H9 (cell line): ENCODE measurements at regions not wholly inside any gene's neighbourhood (a gene's known extent, or its start where the extent isn't known, plus 50 kb on each side); places are given as distances from the start of the nearest gene placed in this dataset.

Source experiments
- DNase-seq: peaks from one replicate; pipeline ENCODE4 v3.0.0-alpha.2; 2017
- H2AFZ ChIP-seq: one replicate; pipeline ENCODE4 v1.6.1; 2013; ENCODE audit warnings: mild to moderate bottlenecking, low read length, control low read depth, moderate library complexity
- H2AK5ac ChIP-seq: 2 replicates; pipeline ENCODE4 v1.6.1; 2013; ENCODE audit warnings: low read length, control low read depth, mixed read lengths; ENCODE audit not compliant: insufficient read length
- H2BK120ac ChIP-seq: one replicate; pipeline ENCODE4 v1.6.1; 2013; ENCODE audit warnings: low read depth, mild to moderate bottlenecking, low read length, control low read depth, inconsistent platforms; ENCODE audit not compliant: poor library complexity, severe bottlenecking
- H2BK12ac ChIP-seq: 2 replicates; pipeline ENCODE4 v1.6.1; 2013; ENCODE audit warnings: low read length, control low read depth, mixed read lengths, low read depth; ENCODE audit not compliant: insufficient read length
- H2BK15ac ChIP-seq: 2 replicates; pipeline ENCODE4 v1.6.1; 2013; ENCODE audit warnings: low read depth, low read length, control low read depth
- H2BK20ac ChIP-seq: one replicate; pipeline ENCODE4 v1.6.1; 2013; ENCODE audit warnings: low read depth, mild to moderate bottlenecking, low read length, control low read depth, inconsistent platforms; ENCODE audit not compliant: poor library complexity, severe bottlenecking
- H2BK5ac ChIP-seq: 2 replicates; pipeline ENCODE4 v1.6.1; 2013; ENCODE audit warnings: low read length, control low read depth, mixed read lengths; ENCODE audit not compliant: insufficient read length
- H3K14ac ChIP-seq: 2 replicates; pipeline ENCODE4 v1.6.1; 2013; ENCODE audit warnings: low read length, control low read depth; ENCODE audit not compliant: insufficient read depth
- H3K18ac ChIP-seq: 2 replicates; pipeline ENCODE4 v1.6.1; 2013; ENCODE audit warnings: low read depth, mild to moderate bottlenecking, mixed read lengths, low read length, control low read depth; ENCODE audit not compliant: insufficient read length
- H3K23ac ChIP-seq: 2 replicates; pipeline ENCODE4 v1.6.1; 2013; ENCODE audit warnings: low read length, control low read depth, mixed read lengths, low read depth; ENCODE audit not compliant: insufficient read length
- H3K23me2 ChIP-seq: 2 replicates; pipeline ENCODE4 v1.6.1; 2013; ENCODE audit warnings: low read depth, mild to moderate bottlenecking, mixed read lengths, low read length, control low read depth; ENCODE audit not compliant: insufficient read length, poor library complexity, severe bottlenecking
- H3K27ac ChIP-seq: 2 replicates; pipeline ENCODE4 v1.5.1; 2013; ENCODE audit warnings: low read length, control low read depth, mixed read lengths, low read depth; ENCODE audit not compliant: insufficient read length
- H3K27me3 ChIP-seq: 2 replicates; pipeline ENCODE4 v1.6.1; 2013; ENCODE audit warnings: low read length, control low read depth, inconsistent platforms; ENCODE audit not compliant: insufficient read depth
- H3K4ac ChIP-seq: 2 replicates; pipeline ENCODE4 v1.6.1; 2013; ENCODE audit warnings: low read depth, mild to moderate bottlenecking, control low read depth, inconsistent platforms, low read length, moderate library complexity
- H3K4me1 ChIP-seq: 2 replicates; pipeline ENCODE4 v1.6.1; 2013; ENCODE audit warnings: low read length, control low read depth, inconsistent platforms; ENCODE audit not compliant: insufficient read depth
- H3K4me2 ChIP-seq: 2 replicates; pipeline ENCODE4 v1.6.1; 2013; ENCODE audit warnings: low read length, control low read depth, mixed read lengths; ENCODE audit not compliant: insufficient read length, insufficient read depth
- H3K56ac ChIP-seq: 2 replicates; pipeline ENCODE4 v1.6.1; 2013; ENCODE audit warnings: low read depth, mild to moderate bottlenecking, mixed read lengths, low read length, control low read depth; ENCODE audit not compliant: insufficient read length
- H3K79me1 ChIP-seq: 2 replicates; pipeline ENCODE4 v1.6.1; 2013; ENCODE audit warnings: low read depth, mild to moderate bottlenecking, moderate library complexity, low read length, control low read depth, inconsistent platforms; ENCODE audit not compliant: insufficient read depth, poor library complexity, severe bottlenecking
- H3K79me2 ChIP-seq: 2 replicates; pipeline ENCODE4 v1.6.1; 2013; ENCODE audit warnings: low read length, control low read depth, inconsistent platforms; ENCODE audit not compliant: insufficient read depth
- H3K9ac ChIP-seq: 2 replicates; pipeline ENCODE4 v1.6.1; 2013; ENCODE audit warnings: low read length, control low read depth, mixed read lengths; ENCODE audit not compliant: insufficient read length; ENCODE audit errors: extremely low read depth
- H3K9me3 ChIP-seq: one replicate; pipeline ENCODE4 v1.6.1; 2013; ENCODE audit warnings: low read depth, low read length, inconsistent platforms; ENCODE audit not compliant: control insufficient read depth
- H3T11ph ChIP-seq: one replicate; pipeline ENCODE4 v1.6.1; 2013; ENCODE audit warnings: mild to moderate bottlenecking, low read length, control low read depth, inconsistent platforms
- H4K20me1 ChIP-seq: one replicate; pipeline ENCODE4 v1.6.1; 2013; ENCODE audit not compliant: control insufficient read depth, insufficient read length, insufficient read depth
- H4K5ac ChIP-seq: 2 replicates; pipeline ENCODE4 v1.6.1; 2013; ENCODE audit warnings: low read depth, mild to moderate bottlenecking, mixed read lengths, low read length, control low read depth; ENCODE audit not compliant: insufficient read length
- H4K8ac ChIP-seq: replicated peaks from 2 replicates; pipeline ENCODE4 v1.6.1; 2013; ENCODE audit warnings: low read length, control low read depth, mixed read lengths, low read depth; ENCODE audit not compliant: insufficient read length
- H4K91ac ChIP-seq: 2 replicates; pipeline ENCODE4 v1.6.1; 2013; ENCODE audit warnings: low read depth, mild to moderate bottlenecking, moderate library complexity, mixed read lengths, low read length, control low read depth; ENCODE audit not compliant: insufficient read length
- H3K27ac Mint-ChIP-seq, 3 experiments: 2 replicates in 2 of 3; 3 replicates in 1 of 3; pipeline ENCODE4 v1.8.0; 2020 to 2021; ENCODE audit warnings: mixed read lengths in 3 of 3, mild to moderate bottlenecking in 1 of 3, moderate library complexity in 1 of 3
- H3K27me3 Mint-ChIP-seq: 2 replicates; pipeline ENCODE4 v1.8.0; 2021; ENCODE audit warnings: low read depth, mild to moderate bottlenecking, moderate library complexity, mixed read lengths
- H3K36me3 Mint-ChIP-seq, 3 experiments: 2 replicates in 2 of 3; 3 replicates in 1 of 3; pipeline ENCODE4 v1.8.0; 2020 to 2021; ENCODE audit warnings: low read depth in 3 of 3, mixed read lengths in 3 of 3; ENCODE audit not compliant: insufficient read depth in 1 of 3
- H3K4me1 Mint-ChIP-seq, 2 experiments: 2 replicates each; pipeline ENCODE4 v1.8.0; 2020; ENCODE audit warnings: mixed read lengths in 2 of 2
- H3K4me3 Mint-ChIP-seq, 2 experiments: 2 replicates in 1 of 2; 3 replicates in 1 of 2; pipeline ENCODE4 v1.8.0; 2020 to 2021; ENCODE audit warnings: mild to moderate bottlenecking in 2 of 2, mixed read lengths in 2 of 2, moderate library complexity in 1 of 2
- H3K9me3 Mint-ChIP-seq, 2 experiments: 2 replicates in 1 of 2; 3 replicates in 1 of 2; pipeline ENCODE4 v1.8.0; 2020; ENCODE audit warnings: mild to moderate bottlenecking in 2 of 2, mixed read lengths in 2 of 2, moderate library complexity in 1 of 2
- CTCF ChIP-seq: fragments of 200-600 bp; sonication (generic); conservative IDR thresholded peaks from 3 replicates; pipeline ENCODE4 v1.8.0; 2021; ENCODE audit warnings: antibody characterized with exemption, mild to moderate bottlenecking
- WGBS: extraction: QIAGEN DNeasy Blood & Tissue Kit; methylation state at CpG from one replicate; pipeline ENCODE4 v1.1.7; 2013; ENCODE audit warnings: missing lambda C conversion rate, low lambda C conversion rate, mixed read lengths; ENCODE audit not compliant: insufficient read length; ENCODE audit errors: extremely low coverage; 5-methylcytosine and 5-hydroxymethylcytosine counted together

GRCh38 chr1:194584052-194584451 lies 1397.6 kb upstream of the B3GALT2 start:
- no peak overlapping the region for H4K91ac ChIP-seq
- H3K27me3 ChIP-seq, result no peaks in the 10 kb centered on the region
- no peak overlapping the region for H3K4ac ChIP-seq
- no peak overlapping the region for H3K27ac ChIP-seq
- H4K20me1 ChIP-seq, result no peaks in the 10 kb centered on the region
- no peak overlapping the region for H2BK20ac ChIP-seq
- H3K14ac ChIP-seq, result no peak overlapping the region
- H4K8ac ChIP-seq, result no peak overlapping the region
- no CpG with 5 or more reads among the region's 1 CpG for WGBS
- H2AK5ac ChIP-seq, result no peak overlapping the region
- H2BK12ac ChIP-seq, result no peak overlapping the region
- H2BK15ac ChIP-seq, result no peak overlapping the region
- no peak overlapping the region for H2AFZ ChIP-seq
- no peaks in the 10 kb centered on the region for H3K23me2 ChIP-seq
- DNase-seq, result no peak
- Mint-ChIP-seq H3K9me3 (peaks cover 0 to 6% of the 10 kb centered on the region in 2 experiments; a peak in 3 of 5 replicates), H3K36me3 (no peaks in the 10 kb centered on the region), H3K27me3 (no peaks in the 10 kb centered on the region), H3K4me1 (no peaks in the 10 kb centered on the region), H3K27ac (no peak overlapping the region), H3K4me3 (no peak overlapping the region)
- H3K56ac ChIP-seq, result no peak overlapping the region
- no peak overlapping the region for H3K4me2 ChIP-seq
- no peak overlapping the region for H3K23ac ChIP-seq
- no peak for TF ChIP-seq CTCF
- H3K4me1 ChIP-seq, result no peaks in the 10 kb centered on the region
- H3K9ac ChIP-seq, result no peak overlapping the region
- no peak overlapping the region for H3T11ph ChIP-seq
- no peak overlapping the region for H2BK120ac ChIP-seq
- no peak overlapping the region for H3K18ac ChIP-seq
- H4K5ac ChIP-seq, result no peak overlapping the region
- no peaks in the 10 kb centered on the region for H3K79me2 ChIP-seq
- no peak overlapping the region for H2BK5ac ChIP-seq
- H3K9me3 ChIP-seq, result no peaks in the 10 kb centered on the region
- no peaks in the 10 kb centered on the region for H3K79me1 ChIP-seq
